HCT116 (cell line): ENCODE measurements at regions not wholly inside any gene's neighbourhood (a gene's known extent, or its start where the extent isn't known, plus 50 kb on each side); places are given as distances from the start of the nearest gene placed in this dataset.

Experiments
- ATAC-seq: fragments of 200-7000 bp; cut with Tn5 transposase; 2 replicates; pipeline ENCODE4 v1.9.1; 2020; ENCODE audit warnings: mild to moderate bottlenecking, moderate library complexity
- BruUV-seq: library from RNA; stranded (reverse); fragments of 400-500 nt; replicated peaks from 2 replicates; lab custom pipeline; 2021; lab: Mats Ljungman, UMichigan
- CTCF ChIA-PET: fragments of 300-600 bp; sonication (Branson Sonifier 250); formaldehyde crosslinking; loops from one replicate; lab custom pipeline; 2021; ENCODE audit warnings: antibody characterized with exemption; lab: Charles Lee
- POLR2A ChIA-PET: fragments of 300-600, 350-600 bp; sonication (Branson Sonifier 250); formaldehyde crosslinking; loops from one replicate; lab custom pipeline; 2021; ENCODE audit warnings: antibody characterized with exemption; lab: Charles Lee
- RAD21 ChIA-PET, 2 experiments: fragments of 300-600 bp; sonication (Branson Sonifier 250); formaldehyde crosslinking; loops; one replicate each; lab custom pipeline; 2023; ENCODE audit warnings: low total read pairs in 2 of 2; ENCODE audit not compliant: uncharacterized antibody in 2 of 2, unreplicated experiment in 2 of 2, low non-redundant PET in 1 of 2; lab: Charles Lee
- DNase-seq: peaks from one replicate; pipeline ENCODE4 v3.0.0-alpha.2; 2010; ENCODE audit warnings: low read depth, low spot score
- H2AFZ ChIP-seq: fragments of 200-600 bp; shearing (Covaris generic), sonication (generic); 2 replicates; pipeline ENCODE4 v1.6.1; 2017; ENCODE audit warnings: low read depth, mixed run types, mixed read lengths, antibody characterized with exemption, low read length; ENCODE audit not compliant: poor library complexity, severe bottlenecking
- H3K27ac ChIP-seq: 2 replicates; pipeline ENCODE4 v1.5.1; 2012; ENCODE audit warnings: low read depth, low read length
- H3K27me3 ChIP-seq: fragments of 200-600 bp; sonication (generic); 2 replicates; pipeline ENCODE4 v1.6.1; 2016; ENCODE audit warnings: mixed run types, low read length, mixed read lengths; ENCODE audit not compliant: insufficient read depth
- H3K36me3 ChIP-seq, 2 experiments: fragments of 200-500 bp in 1 of 2; fragments of 200-600 bp in 1 of 2; sonication (Bioruptor generic) in 1 of 2; sonication (generic) in 1 of 2; 2 replicates each; pipeline versions ENCODE4 v1.5.1 to v1.6.1; 2014 to 2016; ENCODE audit warnings: low read length in 2 of 2, inconsistent platforms in 1 of 2, mixed read lengths in 1 of 2, mixed run types in 1 of 2; ENCODE audit not compliant: insufficient read depth in 2 of 2, control insufficient read depth in 1 of 2
- H3K4me1 ChIP-seq, 2 experiments: fragments of 200-600 bp in 1 of 2; sonication (generic) in 1 of 2; 2 replicates each; pipeline versions ENCODE4 v1.5.1 to v1.6.1; 2012 to 2017; ENCODE audit warnings: low read length in 2 of 2, inconsistent platforms in 1 of 2, mild to moderate bottlenecking in 1 of 2, mixed read lengths in 1 of 2, mixed run types in 1 of 2, moderate library complexity in 1 of 2; ENCODE audit not compliant: insufficient read depth in 2 of 2, control insufficient read depth in 1 of 2
- H3K4me2 ChIP-seq: fragments of 200-600 bp; sonication (generic); 2 replicates; pipeline ENCODE4 v1.6.1; 2017; ENCODE audit warnings: mixed run types, low read length, mixed read lengths
- H3K4me3 ChIP-seq, 2 experiments: fragments of 200-600 bp in 1 of 2; sonication (generic) in 1 of 2; replicated peaks in 1 of 2; 2 replicates each; pipeline ENCODE4 v1.5.1; 2011 to 2016; ENCODE audit warnings: low read length in 2 of 2, control low read depth in 1 of 2, low read depth in 1 of 2, mild to moderate bottlenecking in 1 of 2, mixed read lengths in 1 of 2, mixed run types in 1 of 2
- H3K79me2 ChIP-seq: fragments of 200-600 bp; sonication (generic); 2 replicates; pipeline ENCODE4 v1.6.1; 2017; ENCODE audit warnings: mild to moderate bottlenecking, mixed run types, low read length, moderate library complexity, mixed read lengths; ENCODE audit not compliant: insufficient read depth
- H3K9ac ChIP-seq: fragments of 200-600 bp; sonication (generic); 2 replicates; pipeline ENCODE4 v1.6.1; 2016; ENCODE audit warnings: low read length, mixed read lengths
- H3K9me2 ChIP-seq: fragments of 200-600 bp; sonication (generic), shearing (Covaris generic); 2 replicates; pipeline ENCODE4 v1.6.1; 2017; ENCODE audit warnings: mixed run types, mild to moderate bottlenecking, moderate library complexity; ENCODE audit not compliant: insufficient read depth
- H3K9me3 ChIP-seq, 2 experiments: fragments of 200-500 bp in 1 of 2; fragments of 200-600 bp in 1 of 2; sonication (Bioruptor generic) in 1 of 2; sonication (generic) in 1 of 2; 2 replicates each; pipeline ENCODE4 v1.6.1; 2014 to 2017; ENCODE audit warnings: low read length in 2 of 2, mixed read lengths in 2 of 2, inconsistent platforms in 1 of 2, low read depth in 1 of 2, mild to moderate bottlenecking in 1 of 2, mixed run types in 1 of 2, moderate library complexity in 1 of 2; ENCODE audit not compliant: control insufficient read depth in 1 of 2, insufficient read depth in 1 of 2
- H4K20me1 ChIP-seq: fragments of 200-600 bp; sonication (generic), shearing (Covaris generic); 2 replicates; pipeline ENCODE4 v1.6.1; 2017; ENCODE audit warnings: mixed run types, mild to moderate bottlenecking, moderate library complexity; ENCODE audit not compliant: insufficient read depth
- ATF3 ChIP-seq: IDR thresholded peaks from 2 replicates; pipeline ENCODE4 v1.6.1; 2012
- CTCF ChIP-seq, 3 experiments: fragments of 200-600 bp in 1 of 3; sonication (generic) in 1 of 3; IDR thresholded peaks in 2 of 3; conservative IDR thresholded peaks in 1 of 3; 2 replicates each; pipeline ENCODE4 v1.5.1; 2012 to 2017; ENCODE audit warnings: low read depth in 2 of 3, low read length in 2 of 3, antibody characterized with exemption in 1 of 3, borderline replicate concordance in 1 of 3, control low read depth in 1 of 3, mild to moderate bottlenecking in 1 of 3, mixed read lengths in 1 of 3, mixed run types in 1 of 3, moderate library complexity in 1 of 3; ENCODE audit not compliant: insufficient read depth in 1 of 3
- EGR1 ChIP-seq: IDR thresholded peaks from 2 replicates; pipeline ENCODE4 v1.6.1; 2012; ENCODE audit warnings: low read depth
- EZH2 ChIP-seq: fragments of 200-600 bp; sonication (generic); IDR thresholded peaks from 2 replicates; pipeline ENCODE4 v1.6.1; 2017; ENCODE audit warnings: antibody characterized with exemption, mixed run types
- EZH2phosphoT487 ChIP-seq: fragments of 200-600 bp; IDR thresholded peaks from 2 replicates; pipeline ENCODE4 v1.6.1; 2018; ENCODE audit warnings: antibody characterized with exemption, borderline replicate concordance
- FOSL1 ChIP-seq: IDR thresholded peaks from 2 replicates; pipeline ENCODE4 v1.6.1; 2012; ENCODE audit warnings: low read depth
- JUND ChIP-seq: IDR thresholded peaks from 2 replicates; pipeline ENCODE4 v1.6.1; 2012
- POLR2A ChIP-seq: IDR thresholded peaks from 2 replicates; pipeline ENCODE4 v1.7.0; 2011; ENCODE audit warnings: borderline replicate concordance; ENCODE audit not compliant: insufficient read depth, insufficient read length; ENCODE audit errors: extremely low read depth
- POLR2AphosphoS5 ChIP-seq: IDR thresholded peaks from 2 replicates; pipeline ENCODE4 v1.6.1; 2011; ENCODE audit warnings: mild to moderate bottlenecking, low read depth, low read length, moderate library complexity
- RAD21 ChIP-seq: IDR thresholded peaks from 2 replicates; pipeline ENCODE4 v1.6.1; 2012; ENCODE audit warnings: low read depth, mild to moderate bottlenecking
- SIN3A ChIP-seq: IDR thresholded peaks from 2 replicates; pipeline ENCODE4 v1.6.1; 2012; ENCODE audit warnings: low read depth
- SP1 ChIP-seq: IDR thresholded peaks from 2 replicates; pipeline ENCODE4 v1.6.1; 2012; ENCODE audit warnings: low read depth
- TCF7L2 ChIP-seq: IDR thresholded peaks from 2 replicates; pipeline ENCODE4 v1.7.0; 2011; ENCODE audit warnings: borderline replicate concordance, inconsistent platforms; ENCODE audit not compliant: insufficient read depth, insufficient read length; ENCODE audit errors: extremely low read depth
- YY1 ChIP-seq: IDR thresholded peaks from 2 replicates; pipeline ENCODE4 v1.6.1; 2011; ENCODE audit warnings: low read length, low read depth, moderate library complexity, mild to moderate bottlenecking; ENCODE audit not compliant: insufficient replicate concordance; ENCODE audit errors: extremely low read depth
- ZBTB33 ChIP-seq: IDR thresholded peaks from 2 replicates; pipeline ENCODE4 v1.6.1; 2011; ENCODE audit warnings: mild to moderate bottlenecking, low read length, moderate library complexity; ENCODE audit not compliant: insufficient replicate concordance; ENCODE audit errors: extremely low read depth
- ZNF274 ChIP-seq: fragments of 200-500 bp; sonication (Bioruptor generic); IDR thresholded peaks from 2 replicates; pipeline ENCODE4 v1.6.1; 2014; ENCODE audit warnings: mild to moderate bottlenecking, low read depth, low read length, inconsistent platforms
- intact Hi-C: fragments of 100-400 bp; cut with micrococcal nuclease; formaldehyde crosslinking; loops from 2 replicates; pipeline ENCODE4 v1.10.0; 2022

GRCh38 chr20:55067158-55067825 lies 591.9 kb downstream of the DOK5 start:
- no TSS peak for BruUV-seq
- no peak for DNase-seq
- no peak for ATAC-seq
- no peaks in the 10 kb centered on the region for H3K9me2 ChIP-seq
- no peaks in the 10 kb centered on the region for H3K4me1 ChIP-seq
- no peak overlapping the region for H3K9ac ChIP-seq
- ChIA-PET POLR2A (no interaction called here), RAD21 (no interaction called here), CTCF (no interaction called here)
- H3K36me3 ChIP-seq: no peaks in the 10 kb centered on the region
- no peak overlapping the region for H3K4me2 ChIP-seq
- H2AFZ ChIP-seq: no peak overlapping the region
- H3K4me3 ChIP-seq: no peak overlapping the region
- TF ChIP-seq RAD21: no peak
- TF ChIP-seq SIN3A: no peak
- no peak for TF ChIP-seq FOSL1
- no peak for TF ChIP-seq EZH2
- TF ChIP-seq ZNF274: no peak
- no peak for TF ChIP-seq EZH2phosphoT487
- TF ChIP-seq CTCF (IDR thresholded peaks at IDR 0.05 in 2 of 3, conservative IDR thresholded peaks at IDR 0.05 in 1 of 3; ENCODE audit: borderline replicate concordance in 1 of 3, insufficient read depth in 1 of 3, low read depth in 2 of 3, low read length in 2 of 3): no peak
- TF ChIP-seq, all 23 proteins: peak for 0
- Histone ChIP-seq H4K20me1 (no peaks in the 10 kb centered on the region), H3K9me3 (peaks cover 13 to 19% of the 10 kb centered on the region in 2 experiments; a peak in 3 of 4 replicates), H3K79me2 (no peaks in the 10 kb centered on the region), H3K27ac (no peak overlapping the region), H3K27me3 (no peaks in the 10 kb centered on the region)
- intact Hi-C loops: no loop called here

GRCh38 chr20:55058938-55059337 lies 583.5 kb downstream of the DOK5 start:
- peaks cover 4 to 22% of the 10 kb centered on the region in 2 experiments; a peak in 2 of 4 replicates for H3K9me3 ChIP-seq
- no peak overlapping the region for H3K27ac ChIP-seq
- no peaks in the 10 kb centered on the region for H3K79me2 ChIP-seq
- H3K9ac ChIP-seq: no peak overlapping the region
- ChIA-PET RAD21 (no interaction called here), CTCF (no interaction called here), POLR2A (no interaction called here)
- no peaks in the 10 kb centered on the region for H3K9me2 ChIP-seq
- BruUV-seq: no TSS peak
- H3K27me3 ChIP-seq: no peaks in the 10 kb centered on the region
- ATAC-seq: no peak
- no peak for DNase-seq
- H3K4me3 ChIP-seq: no peak overlapping the region
- H3K4me2 ChIP-seq: no peak overlapping the region
- no peak overlapping the region for H2AFZ ChIP-seq
- no peaks in the 10 kb centered on the region for H3K4me1 ChIP-seq
- H4K20me1 ChIP-seq: no peaks in the 10 kb centered on the region
- intact Hi-C loops: no loop called here
- H3K36me3 ChIP-seq: no peaks in the 10 kb centered on the region
- TF ChIP-seq YY1 (no peak), POLR2AphosphoS5 (no peak), TCF7L2 (no peak), EGR1 (no peak), POLR2A (no peak), RAD21 (no peak), ZBTB33 (no peak), SP1 (no peak), JUND (no peak), ATF3 (no peak)
